Hematopoietic multipotent progenitor cell treated with erythropoietin and hydrocortisone succinate and interleukin-3 and kit ligand, for 6 days (in vitro differentiated cells): ENCODE measurements at regions not wholly inside any gene's neighbourhood (a gene's known extent, or its start where the extent isn't known, plus 50 kb on each side); places are given as distances from the start of the nearest gene placed in this dataset.

ENCODE experiments used
- DNase-seq: peaks from one replicate; pipeline ENCODE4 v3.0.0-alpha.2; 2015

DNA sequence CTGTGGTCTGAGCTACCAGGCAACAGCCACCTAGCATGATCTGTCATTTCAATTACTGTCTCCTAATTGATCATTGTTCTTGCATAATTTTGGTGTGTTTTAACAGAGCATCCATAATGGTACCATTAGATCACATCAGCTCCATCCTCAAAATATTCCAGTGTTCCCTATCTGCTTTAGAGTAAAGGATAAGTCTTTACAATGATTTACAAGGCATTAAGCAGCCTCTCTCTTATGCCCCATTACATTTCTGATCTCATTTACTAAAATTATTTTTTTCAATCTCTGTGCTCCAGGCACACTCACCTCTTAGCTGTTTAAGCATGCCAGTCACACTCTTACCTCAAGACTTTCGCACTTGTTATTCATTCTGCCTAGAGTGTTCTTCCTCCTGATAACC lies 389.9 kb upstream of the PTPRD start:
- no peak for DNase-seq

DNA sequence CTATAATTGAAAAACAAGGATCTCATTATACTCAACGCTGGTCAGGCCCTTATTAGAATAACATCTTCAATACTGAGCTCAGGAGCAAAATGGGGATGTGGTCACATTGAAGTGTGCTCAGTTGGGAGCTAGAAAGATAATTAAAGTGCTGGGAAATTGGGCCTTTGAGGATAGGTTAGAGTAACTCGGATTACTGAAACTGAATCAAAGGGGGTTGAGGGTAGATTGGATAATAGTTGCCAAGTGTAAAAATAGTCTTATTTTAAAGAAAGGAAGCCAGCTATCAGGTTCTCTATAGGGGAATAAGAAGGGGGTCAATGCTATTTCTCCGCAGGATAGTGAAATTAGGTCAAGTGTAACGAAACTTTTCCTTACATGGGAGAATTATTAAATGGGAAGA lies 391.0 kb upstream of the PTPRD start:
- DNase-seq = no peak

DNA sequence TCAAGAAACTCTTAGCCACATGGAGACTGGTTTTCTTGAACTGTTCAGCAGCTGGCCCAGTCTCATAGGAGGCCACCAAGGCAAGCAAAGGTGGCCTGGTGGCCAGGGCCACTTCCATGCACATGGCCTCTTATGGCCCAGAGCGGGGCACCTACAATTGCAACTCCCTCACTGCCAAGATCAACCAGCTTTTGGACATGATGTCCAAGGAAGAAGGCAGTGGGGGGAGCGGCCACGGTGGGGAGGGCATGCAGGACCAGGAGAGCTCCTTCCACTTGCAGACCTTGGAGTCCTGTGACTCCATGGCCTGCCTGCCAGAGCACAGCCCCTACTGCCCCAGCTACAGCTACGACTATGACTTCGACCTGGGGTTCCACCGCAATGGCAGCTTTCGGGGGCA lies 398.9 kb upstream of the PTPRD start:
- no peak for DNase-seq

GRCh38 chr9:11016081-11016480 lies 403.3 kb upstream of the PTPRD start:
- DNase-seq = no peak

DNA sequence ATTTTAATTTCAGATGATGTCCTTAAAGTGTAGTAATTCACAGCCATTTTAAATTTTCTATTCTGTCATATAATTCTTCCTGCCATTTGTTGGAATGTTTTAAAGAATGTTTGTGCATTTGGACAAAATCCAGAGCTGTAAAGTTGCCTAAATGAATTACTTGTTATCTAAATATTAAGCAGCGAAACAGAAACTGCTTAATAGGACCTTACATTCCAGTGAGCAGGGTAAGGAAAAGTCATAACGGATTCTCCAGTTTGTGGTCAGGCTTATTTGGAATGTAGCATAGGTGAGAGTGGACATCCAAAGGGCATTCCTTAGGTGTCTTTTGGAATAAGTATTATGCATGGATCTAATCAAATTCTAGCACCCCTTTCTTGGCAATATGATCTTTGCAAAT lies 410.4 kb upstream of the PTPRD start:
- DNase-seq = no peak

DNA sequence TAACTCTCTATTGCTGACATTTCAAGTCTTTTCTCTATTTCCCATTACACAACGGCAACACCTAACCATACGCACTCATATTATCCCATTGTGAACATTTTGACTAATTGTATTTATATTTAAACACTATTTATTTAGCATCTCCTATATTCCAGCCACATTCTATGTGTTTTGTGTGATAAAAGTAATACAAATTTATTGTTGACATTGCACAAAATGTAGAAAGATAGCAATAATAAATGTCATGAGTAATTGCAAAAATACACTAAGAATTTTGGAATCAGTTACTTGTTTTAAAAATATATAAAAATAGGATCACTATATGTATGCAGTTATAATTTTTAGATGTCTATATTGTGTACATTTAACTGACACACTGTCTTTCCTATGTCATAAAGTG lies 413.0 kb upstream of the PTPRD start:
- no peak for DNase-seq

DNA sequence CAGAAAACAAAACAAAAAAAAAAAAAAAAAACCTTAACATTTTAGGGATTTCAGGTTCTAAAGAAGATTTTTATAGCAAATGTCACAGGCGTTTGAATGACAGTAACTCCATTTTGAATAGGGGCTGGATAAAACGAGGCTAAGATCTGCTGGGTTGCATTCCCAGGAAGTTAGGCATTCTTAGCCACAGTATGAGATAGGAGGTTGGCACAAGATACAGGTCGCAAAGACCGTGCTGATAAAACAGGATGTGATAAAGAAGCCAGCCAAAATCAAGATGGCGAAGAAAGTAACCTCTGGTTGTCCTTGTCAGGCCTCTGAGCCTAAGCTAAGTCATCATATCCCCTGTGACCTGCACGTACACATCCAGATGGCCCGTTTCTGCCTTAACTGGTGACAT lies 425.6 kb upstream of the PTPRD start:
- DNase-seq = no peak

DNA sequence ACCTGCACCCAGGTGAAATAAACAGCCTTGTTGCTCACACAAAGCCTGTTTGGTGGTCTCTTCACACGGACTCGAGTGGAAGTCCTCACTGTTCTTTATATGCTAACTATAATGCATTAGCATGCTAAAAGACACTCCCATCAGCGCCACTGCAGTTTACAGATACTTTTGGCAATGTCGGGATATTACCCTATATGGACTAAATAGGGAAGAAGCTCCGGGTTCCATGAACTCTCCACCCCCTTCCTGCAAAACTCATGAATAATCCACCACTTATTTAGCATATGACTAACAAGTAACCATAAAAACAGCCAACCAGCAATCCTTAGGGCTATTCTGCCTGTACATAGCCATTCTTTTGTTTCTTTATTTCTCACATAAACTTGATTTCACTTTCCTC lies 426.2 kb upstream of the PTPRD start:
- DNase-seq = no peak

GRCh38 chr9:11045589-11045988 lies 432.8 kb upstream of the PTPRD start:
- no peak for DNase-seq

DNA sequence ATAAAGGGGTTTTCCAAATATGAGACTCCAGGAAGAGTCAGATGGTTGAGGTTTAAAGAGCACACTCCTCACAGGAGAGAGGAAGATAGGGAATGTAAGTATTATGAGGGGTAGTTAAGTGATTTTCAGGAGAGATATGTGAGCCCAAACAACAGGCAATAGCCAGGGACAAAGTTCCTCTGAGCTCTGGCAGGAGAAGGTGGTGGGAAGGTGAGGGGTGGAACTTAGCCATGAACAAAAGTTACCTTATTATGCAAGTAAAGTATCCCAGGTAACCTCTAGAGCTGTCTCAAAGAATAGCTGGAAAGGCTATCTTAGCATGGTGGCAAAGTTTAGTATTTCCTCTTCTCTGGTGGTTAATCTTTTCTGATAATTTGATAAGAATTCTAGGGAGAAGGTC lies 450.5 kb upstream of the PTPRD start:
- DNase-seq = no peak

- DNase-seq = no peak
Observed at GRCh38 chr9:11064909-11065308, 452.1 kb upstream of the PTPRD start.

DNA sequence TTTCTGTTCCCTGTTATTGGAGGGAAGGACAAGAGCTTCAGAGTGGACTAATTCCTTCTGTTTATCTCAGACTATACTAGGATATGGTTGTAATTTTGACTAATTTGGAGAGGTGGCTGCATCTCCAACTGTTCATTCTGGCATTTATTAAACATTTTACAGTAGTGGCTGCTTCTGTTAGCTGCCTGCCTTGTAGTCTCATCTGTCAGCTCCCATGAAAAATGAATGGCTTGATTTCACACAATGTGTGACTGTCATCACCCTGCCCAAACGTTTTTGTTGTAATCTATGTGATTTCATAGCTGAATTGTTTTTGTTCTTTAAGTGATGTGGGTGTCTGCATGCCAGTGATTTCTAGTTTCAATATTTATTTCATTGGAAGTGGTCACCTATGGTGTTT lies 459.4 kb upstream of the PTPRD start:
- DNase-seq = no peak

- DNase-seq = no peak
Observed at GRCh38 chr9:11086561-11086960, 473.8 kb upstream of the PTPRD start.

- DNase-seq = no peak
Observed at GRCh38 chr9:11088821-11089374, 476.1 kb upstream of the PTPRD start.

GRCh38 chr9:11092974-11093373 lies 480.2 kb upstream of the PTPRD start:
- DNase-seq = no peak

GRCh38 chr9:11097020-11097419 lies 484.2 kb upstream of the PTPRD start:
- DNase-seq = no peak

DNA sequence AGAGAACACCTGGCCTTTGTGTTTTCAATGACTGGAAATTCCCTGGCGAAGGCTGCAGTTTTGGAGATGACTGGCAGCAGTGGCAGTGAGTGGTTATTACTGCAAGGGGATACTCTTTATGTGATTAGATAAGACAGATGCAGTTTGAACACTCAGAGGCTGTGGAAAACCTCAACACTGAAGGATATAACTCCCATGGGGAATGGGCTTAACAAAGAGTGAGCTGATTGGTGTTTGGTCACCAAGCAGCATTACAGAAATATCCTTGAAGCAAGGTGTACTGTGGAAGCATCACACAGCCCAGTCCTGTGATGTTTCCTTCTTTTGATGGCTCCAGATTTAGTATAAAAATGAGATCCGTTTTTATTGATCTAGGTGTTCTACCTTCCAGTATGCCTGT lies 490.7 kb upstream of the PTPRD start:
- DNase-seq = no peak

GRCh38 chr9:11107196-11107595 lies 494.4 kb upstream of the PTPRD start:
- no peak for DNase-seq

- no peak for DNase-seq
Observed at GRCh38 chr9:11128156-11128555, 515.4 kb upstream of the PTPRD start.

- no peak for DNase-seq
Observed at GRCh38 chr9:11135851-11136250, 523.0 kb upstream of the PTPRD start.

DNA sequence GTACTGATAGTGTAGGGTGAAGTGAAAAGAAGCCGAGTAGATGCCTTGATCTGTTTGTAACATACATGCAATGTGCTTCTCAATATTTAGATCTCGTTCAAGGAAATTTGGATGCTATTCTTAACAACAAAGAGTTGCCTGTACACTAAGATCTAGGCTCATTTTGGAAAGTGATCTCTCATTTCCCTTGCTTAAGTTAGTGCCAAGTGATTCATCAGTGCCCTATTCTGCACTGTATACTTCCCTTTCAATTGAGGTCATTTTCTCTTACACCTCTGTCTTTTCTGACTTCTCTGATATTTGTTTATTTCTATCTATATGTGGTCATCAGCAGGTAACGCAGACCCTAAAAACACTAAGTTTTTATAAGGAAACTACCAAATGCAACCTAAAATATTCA lies 528.6 kb upstream of the PTPRD start:
- no peak for DNase-seq

- DNase-seq = no peak
Observed at GRCh38 chr9:11142965-11143738, 530.4 kb upstream of the PTPRD start.

GRCh38 chr9:11144746-11145145 lies 531.9 kb upstream of the PTPRD start:
- no peak for DNase-seq

DNA sequence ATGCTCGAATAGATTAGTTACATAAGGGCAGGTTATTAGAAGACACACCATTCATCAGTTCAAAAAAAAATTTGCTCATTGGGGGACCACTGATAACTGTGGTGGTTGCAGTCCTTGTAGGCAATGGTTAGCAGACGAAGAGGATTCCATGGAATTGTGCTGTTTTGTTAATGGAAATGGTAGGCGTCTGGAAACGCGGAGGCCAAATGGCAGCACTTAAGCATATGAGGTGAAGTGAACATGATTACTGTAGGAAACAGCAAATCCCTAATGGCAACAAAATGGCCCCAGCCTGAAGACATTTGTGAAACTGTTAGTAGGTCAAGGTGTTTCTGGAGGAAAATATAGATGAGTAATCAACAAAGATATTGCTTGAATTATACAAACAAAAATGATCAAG lies 535.4 kb upstream of the PTPRD start:
- DNase-seq = no peak

- DNase-seq = no peak
Observed at GRCh38 chr9:11149065-11149464, 536.3 kb upstream of the PTPRD start.
